HG03175 (cell line): ENCODE measurements at regions not wholly inside any gene's neighbourhood (a gene's known extent, or its start where the extent isn't known, plus 50 kb on each side); places are given as distances from the start of the nearest gene placed in this dataset.
"Not testable (repeated sequence)": the region's sequence is repeated elsewhere in the genome, so short reads cannot be mapped to it uniquely, and the experiment has no call there.

ENCODE experiments used
- ATAC-seq: cut with Tn5 transposase; IDR thresholded peaks from one replicate; pipeline ENCODE4 v1.9.1; 2021; ENCODE audit warnings: mild to moderate bottlenecking, moderate library complexity; ENCODE audit not compliant: unreplicated experiment

GRCh38 chr20:6662309-6662708, 105.2 kb upstream of the BMP2 start:
- ATAC-seq: no peak

GRCh38 chr20:6660441-6660840, 107.0 kb upstream of the BMP2 start:
- no peak for ATAC-seq

- not testable (repeated sequence) for ATAC-seq
Observed at GRCh38 chr20:6658909-6659308, 108.6 kb upstream of the BMP2 start.

GRCh38 chr20:6657904-6658303, 109.6 kb upstream of the BMP2 start:
- no peak for ATAC-seq

GRCh38 chr20:6657111-6657510, 110.4 kb upstream of the BMP2 start:
- no peak for ATAC-seq

GRCh38 chr20:6654513-6655252, 112.8 kb upstream of the BMP2 start:
- ATAC-seq: no peak

GRCh38 chr20:6651561-6651960, 115.9 kb upstream of the BMP2 start:
- ATAC-seq: peak; percentile 75

- ATAC-seq: peak; percentile 6
Observed at GRCh38 chr20:6651016-6651415, 116.5 kb upstream of the BMP2 start.

GRCh38 chr20:6646021-6646636, 121.4 kb upstream of the BMP2 start:
- no peak for ATAC-seq

GRCh38 chr20:6644813-6645628, 122.5 kb upstream of the BMP2 start:
- no peak for ATAC-seq

- no peak for ATAC-seq
Observed at GRCh38 chr20:6641012-6641411, 126.5 kb upstream of the BMP2 start.

GRCh38 chr20:6637160-6637579, 130.3 kb upstream of the BMP2 start:
- ATAC-seq: peak; percentile 42

GRCh38 chr20:6636209-6637159, 131.0 kb upstream of the BMP2 start:
- ATAC-seq: peak; percentile 48

- peak; percentile 64 for ATAC-seq
Observed at GRCh38 chr20:6635034-6635736, 132.3 kb upstream of the BMP2 start.

GRCh38 chr20:6632187-6632586, 135.3 kb upstream of the BMP2 start:
- ATAC-seq: no peak

GRCh38 chr20:6630514-6630913, 137.0 kb upstream of the BMP2 start:
- no peak for ATAC-seq

GRCh38 chr20:6629564-6629963, 137.9 kb upstream of the BMP2 start:
- no peak for ATAC-seq

- no peak for ATAC-seq
Observed at GRCh38 chr20:6626805-6627204, 140.7 kb upstream of the BMP2 start.

GRCh38 chr20:6623989-6624388, 143.5 kb upstream of the BMP2 start:
- ATAC-seq: peak; percentile 100

GRCh38 chr20:6622041-6622440, 145.4 kb upstream of the BMP2 start:
- no peak for ATAC-seq
